ENCODE measurements at regions not wholly inside any gene's neighbourhood (a gene's known extent, or its start where the extent isn't known, plus 50 kb on each side); places are given as distances from the start of the nearest gene placed in this dataset.

DNA sequence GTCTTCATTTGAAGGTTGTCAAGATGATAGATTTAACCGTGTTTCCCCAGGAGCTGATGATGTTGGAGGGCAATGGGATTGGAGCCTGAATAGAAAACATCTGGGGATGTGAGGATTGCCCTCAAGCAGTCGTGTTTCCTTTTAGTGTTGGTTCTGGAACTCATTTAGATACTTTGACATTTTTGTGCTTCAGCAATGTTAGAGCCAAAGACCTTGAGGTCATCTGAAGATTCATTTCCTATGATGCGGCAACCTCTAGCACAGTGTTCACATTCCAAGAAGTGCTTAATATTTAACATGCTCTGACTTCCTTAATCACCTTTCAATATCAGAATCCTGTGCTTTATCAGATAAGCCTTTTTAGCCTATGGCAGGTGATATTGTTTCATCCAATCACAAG is 82.7 kb downstream of the SLC10A2 start:
- 25% methylated on average over 3 of the region's 3 CpGs for WGBS (ENCODE audit: missing lambda C conversion rate)
- Histone ChIP-seq H3K4me3 (no peak overlapping the region), H3K4me1 (no peaks in the 10 kb centered on the region), H3K9me3 (no peaks in the 10 kb centered on the region), H3K4me2 (no peak overlapping the region), H3K27ac (no peak overlapping the region)
- FAIRE-seq (no peak), ATAC-seq (no peak), DNase-seq (ENCODE audit: low read depth in 1 of 2, low spot score in 1 of 2) (no peak)
- ChIA-PET CTCF (no interaction called here), POLR2A (no interaction called here)
- TF ChIP-seq PHF8 (IDR thresholded peaks at IDR 0.05; ENCODE audit: borderline replicate concordance, low read depth) (no peak), POLR2A (IDR thresholded peaks at IDR 0.05; ENCODE audit: low read length) (no peak), RARB (CRISPR knock-in tag; IDR thresholded peaks at IDR 0.05) (no peak), CEBPB (IDR thresholded peaks at IDR 0.05) (no peak), NPAS2 (CRISPR knock-in tag; IDR thresholded peaks at IDR 0.05; ENCODE audit: borderline replicate concordance) (no peak)

DNA sequence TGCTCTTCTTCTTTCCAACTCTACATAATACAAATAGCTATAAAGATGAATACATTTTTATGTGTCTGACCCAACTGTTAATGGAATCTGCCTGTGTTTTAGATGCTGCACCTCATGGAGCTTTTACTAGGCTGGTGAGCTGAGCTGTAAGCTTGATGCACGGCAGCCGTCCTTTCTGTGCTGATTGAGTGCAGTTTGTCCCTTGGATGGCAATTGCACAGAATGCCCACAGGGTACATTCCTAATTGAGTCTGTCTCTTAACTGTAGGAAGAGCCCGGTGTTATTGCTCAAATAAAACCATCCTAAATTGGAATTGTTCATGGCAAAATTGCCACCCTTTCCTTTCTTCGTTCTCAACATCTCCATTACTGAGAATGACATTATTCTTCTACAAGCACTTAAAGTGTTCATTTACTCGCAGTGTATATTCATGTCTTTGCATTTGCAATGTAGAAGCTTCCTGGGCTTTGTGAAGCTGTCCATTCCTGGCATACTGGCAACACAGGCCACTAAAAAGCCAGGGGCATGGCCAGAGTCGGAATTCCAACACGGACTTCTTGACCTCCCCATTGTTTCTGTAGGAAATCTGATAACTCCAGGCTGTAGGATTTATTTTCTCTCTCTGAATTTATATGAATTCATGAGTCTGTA is 85.8 kb downstream of the SLC10A2 start:
- ATAC-seq (no peak), FAIRE-seq (no peak), DNase-seq (ENCODE audit: low read depth in 1 of 2, low spot score in 1 of 2) (no peak)
- H3K4me2 ChIP-seq: no peak overlapping the region
- H3K4me1 ChIP-seq: no peaks in the 10 kb centered on the region
- TF ChIP-seq ZC3H11A (IDR thresholded peaks at IDR 0.05) (no peak), JUN (IDR thresholded peaks at IDR 0.05) (no peak), SREBF2 (IDR thresholded peaks at IDR 0.05) (no peak), GATA3 (IDR thresholded peaks at IDR 0.05; ENCODE audit: borderline replicate concordance) (no peak), FOXS1 (CRISPR knock-in tag; IDR thresholded peaks at IDR 0.05) (no peak), RAD21 (conservative IDR thresholded peaks at IDR 0.05 in 1 of 2, IDR thresholded peaks at IDR 0.05 in 1 of 2) (no peak)
- TF ChIP-seq, protein P1, sequence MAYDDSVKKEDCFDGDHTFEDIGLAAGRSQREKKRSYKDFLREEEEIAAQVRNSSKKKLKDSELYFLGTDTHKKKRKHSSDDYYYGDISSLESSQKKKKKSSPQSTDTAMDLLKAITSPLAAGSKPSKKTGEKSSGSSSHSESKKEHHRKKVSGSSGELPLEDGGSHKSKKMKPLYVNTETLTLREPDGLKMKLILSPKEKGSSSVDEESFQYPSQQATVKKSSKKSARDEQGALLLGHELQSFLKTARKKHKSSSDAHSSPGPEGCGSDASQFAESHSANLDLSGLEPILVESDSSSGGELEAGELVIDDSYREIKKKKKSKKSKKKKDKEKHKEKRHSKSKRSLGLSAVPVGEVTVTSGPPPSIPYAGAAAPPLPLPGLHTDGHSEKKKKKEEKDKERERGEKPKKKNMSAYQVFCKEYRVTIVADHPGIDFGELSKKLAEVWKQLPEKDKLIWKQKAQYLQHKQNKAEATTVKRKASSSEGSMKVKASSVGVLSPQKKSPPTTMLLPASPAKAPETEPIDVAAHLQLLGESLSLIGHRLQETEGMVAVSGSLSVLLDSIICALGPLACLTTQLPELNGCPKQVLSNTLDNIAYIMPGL (CRISPR knock-in tag; IDR thresholded peaks at IDR 0.05; ENCODE audit: borderline replicate concordance): no peak
- CTCF ChIA-PET: no interaction called here
- no peaks in the 10 kb centered on the region for H3K9me3 ChIP-seq
- no peak overlapping the region for H3K27ac ChIP-seq
- POLR2A ChIA-PET: no interaction called here
- no peak overlapping the region for H3K4me3 ChIP-seq
- 25% methylated on average over 7 of the region's 7 CpGs for whole genome bisulfite sequencing (ENCODE audit: missing lambda C conversion rate)

DNA sequence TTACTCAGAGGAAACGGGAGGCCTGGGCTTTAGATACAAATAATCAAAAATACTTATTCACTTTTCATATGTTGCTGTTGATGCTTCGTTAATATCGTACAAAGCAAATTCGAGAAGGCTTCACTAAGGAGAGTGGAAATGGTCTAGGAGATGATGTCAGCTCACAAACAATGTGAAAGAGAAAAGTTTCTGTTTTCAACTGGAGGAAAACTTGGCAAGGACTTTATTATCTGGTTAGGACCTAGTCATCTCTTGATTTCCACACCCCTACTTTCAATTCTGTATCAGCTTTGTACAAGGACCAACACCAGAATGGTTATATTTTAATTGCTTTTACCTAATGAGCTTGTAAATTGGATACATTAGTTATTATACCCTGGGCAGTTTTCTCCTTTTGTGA is 88.0 kb downstream of the SLC10A2 start:
- POLR2A ChIA-PET: no interaction called here

DNA sequence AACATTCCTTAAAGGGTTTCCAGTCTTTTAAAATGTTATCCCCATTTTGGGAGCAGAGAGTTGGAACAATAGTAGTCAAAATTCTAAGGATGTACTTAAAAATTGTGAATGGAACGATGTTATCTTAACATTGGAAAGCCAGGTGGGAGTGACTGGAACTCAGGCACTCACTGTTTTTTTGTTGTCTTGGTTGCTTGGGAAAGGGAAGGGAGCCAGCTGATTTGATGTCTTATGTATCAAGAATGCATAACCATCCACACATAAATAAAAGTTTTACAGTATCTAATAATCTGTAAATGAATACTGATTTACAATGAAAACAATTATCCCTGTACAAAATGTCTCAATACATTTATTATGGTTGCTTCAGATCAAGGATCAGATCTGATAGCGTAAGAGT is 88.7 kb downstream of the SLC10A2 start:
- no peaks in the 10 kb centered on the region for H3K4me1 ChIP-seq
- H3K27ac ChIP-seq: no peak overlapping the region
- 20% methylated on average over 2 of the region's 2 CpGs for WGBS (ENCODE audit: missing lambda C conversion rate)
- no peaks in the 10 kb centered on the region for H3K9me3 ChIP-seq
- ATAC-seq: no peak
- no peak overlapping the region for H3K4me2 ChIP-seq
- no peak for DNase-seq (ENCODE audit: low read depth in 1 of 2, low spot score in 1 of 2)
- TF ChIP-seq HEYL (CRISPR knock-in tag; IDR thresholded peaks at IDR 0.05) (no peak), JUNB (IDR thresholded peaks at IDR 0.05) (no peak)
- H3K4me3 ChIP-seq: no peak overlapping the region
- FAIRE-seq: no peak
- POLR2A ChIA-PET: no interaction called here
- CTCF ChIA-PET: no interaction called here

More for the DNA sequence above, 88.0 kb downstream of the SLC10A2 start:
- no peaks in the 10 kb centered on the region for H3K9me3 ChIP-seq
- FAIRE-seq (no peak), ATAC-seq (no peak), DNase-seq (ENCODE audit: low read depth in 1 of 2, low spot score in 1 of 2) (no peak)
- no peak for TF ChIP-seq SREBF2 (IDR thresholded peaks at IDR 0.05)
- CTCF ChIA-PET: no interaction called here
- WGBS (ENCODE audit: missing lambda C conversion rate): 38% methylated on average over 4 of the region's 4 CpGs
- H3K4me1 ChIP-seq: no peaks in the 10 kb centered on the region
- H3K4me2 ChIP-seq: no peak overlapping the region
- H3K27ac ChIP-seq: no peak overlapping the region
- no peak overlapping the region for H3K4me3 ChIP-seq

DNA sequence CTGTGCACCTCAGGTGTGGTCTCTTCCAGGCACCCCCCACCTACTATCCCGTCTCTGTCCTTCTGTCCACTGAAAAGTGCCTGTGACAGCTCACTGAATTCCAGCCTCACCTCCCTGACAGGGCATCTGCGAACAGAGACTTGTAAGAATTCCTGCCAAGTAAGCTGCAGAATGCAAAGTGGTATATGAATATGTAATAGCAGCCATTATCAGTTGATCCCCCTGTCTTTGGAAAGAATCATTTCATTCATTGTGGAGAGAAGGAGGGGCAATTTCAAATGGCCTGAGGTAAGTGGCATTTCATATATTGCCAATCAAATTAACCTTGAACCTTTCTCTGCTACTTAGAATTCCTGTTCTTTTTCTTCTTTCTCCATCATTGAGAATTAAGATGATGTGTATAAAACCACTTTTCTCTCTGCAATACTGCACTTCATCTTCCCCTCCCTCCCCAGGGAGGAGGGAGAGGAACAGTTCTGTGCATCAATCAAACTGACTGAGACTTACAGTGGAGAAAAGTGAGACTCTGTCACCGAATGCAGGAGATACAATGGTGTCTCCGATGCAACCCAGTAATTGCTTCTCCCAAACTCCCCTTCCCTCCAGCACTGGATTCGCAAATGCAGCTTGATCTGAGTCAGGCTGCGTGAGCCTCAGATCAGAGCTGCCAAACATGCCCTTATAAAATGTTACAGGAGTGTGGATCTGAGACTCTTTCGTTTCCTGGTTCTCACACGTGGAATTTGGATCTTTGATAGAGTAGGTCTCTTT is 91.7 kb downstream of the SLC10A2 start:
- Histone ChIP-seq H3K27ac (no peak overlapping the region), H3K4me3 (no peak overlapping the region), H3K4me2 (no peak overlapping the region), H3K4me1 (no peaks in the 10 kb centered on the region), H3K9me3 (no peaks in the 10 kb centered on the region)
- ChIA-PET POLR2A (no interaction called here), CTCF (no interaction called here)
- FAIRE-seq (no peak), DNase-seq (ENCODE audit: low read depth in 1 of 2, low spot score in 1 of 2) (no peak), ATAC-seq (no peak)
- no peak for TF ChIP-seq NFE2L2 (conservative IDR thresholded peaks at IDR 0.05; ENCODE audit: low read length)
- TF ChIP-seq, protein P2, sequence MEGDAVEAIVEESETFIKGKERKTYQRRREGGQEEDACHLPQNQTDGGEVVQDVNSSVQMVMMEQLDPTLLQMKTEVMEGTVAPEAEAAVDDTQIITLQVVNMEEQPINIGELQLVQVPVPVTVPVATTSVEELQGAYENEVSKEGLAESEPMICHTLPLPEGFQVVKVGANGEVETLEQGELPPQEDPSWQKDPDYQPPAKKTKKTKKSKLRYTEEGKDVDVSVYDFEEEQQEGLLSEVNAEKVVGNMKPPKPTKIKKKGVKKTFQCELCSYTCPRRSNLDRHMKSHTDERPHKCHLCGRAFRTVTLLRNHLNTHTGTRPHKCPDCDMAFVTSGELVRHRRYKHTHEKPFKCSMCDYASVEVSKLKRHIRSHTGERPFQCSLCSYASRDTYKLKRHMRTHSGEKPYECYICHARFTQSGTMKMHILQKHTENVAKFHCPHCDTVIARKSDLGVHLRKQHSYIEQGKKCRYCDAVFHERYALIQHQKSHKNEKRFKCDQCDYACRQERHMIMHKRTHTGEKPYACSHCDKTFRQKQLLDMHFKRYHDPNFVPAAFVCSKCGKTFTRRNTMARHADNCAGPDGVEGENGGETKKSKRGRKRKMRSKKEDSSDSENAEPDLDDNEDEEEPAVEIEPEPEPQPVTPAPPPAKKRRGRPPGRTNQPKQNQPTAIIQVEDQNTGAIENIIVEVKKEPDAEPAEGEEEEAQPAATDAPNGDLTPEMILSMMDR (IDR thresholded peaks at IDR 0.05): no peak
- TF ChIP-seq MAFK (IDR thresholded peaks at IDR 0.05; ENCODE audit: partially characterized antibody): no peak
- no peak for TF ChIP-seq MYC (IDR thresholded peaks at IDR 0.05; ENCODE audit: borderline replicate concordance, low read length)
- WGBS (ENCODE audit: missing lambda C conversion rate): 0% methylated on average over 8 of the region's 8 CpGs
